Retinal pigment epithelial cell (primary cell): ENCODE measurements at regions not wholly inside any gene's neighbourhood (a gene's known extent, or its start where the extent isn't known, plus 50 kb on each side); places are given as distances from the start of the nearest gene placed in this dataset.

ENCODE experiments used
- DNase-seq: peaks from one replicate; pipeline ENCODE4 v3.0.0-alpha.2; 2010; ENCODE audit warnings: low read depth
- H3K4me3 ChIP-seq: 2 replicates; pipeline ENCODE4 v1.5.1; 2011; ENCODE audit warnings: mild to moderate bottlenecking, low read length, control low read depth, moderate library complexity
- CTCF ChIP-seq: conservative IDR thresholded peaks from 2 replicates; pipeline ENCODE4 v1.5.1; 2011; ENCODE audit warnings: low read depth, low read length, control low read depth, inconsistent platforms

- TF ChIP-seq CTCF = no peak
- no peak overlapping the region for H3K4me3 ChIP-seq
- DNase-seq = no peak
Measured at GRCh38 chr4:14620567-14621141, 381.6 kb upstream of the CPEB2 start.

- TF ChIP-seq CTCF = no peak
- no peak overlapping the region for H3K4me3 ChIP-seq
- no peak for DNase-seq
Measured at GRCh38 chr4:14621731-14622463, 380.4 kb upstream of the CPEB2 start.

GRCh38 chr4:14627038-14627437 lies 375.2 kb upstream of the CPEB2 start:
- no peak for TF ChIP-seq CTCF
- H3K4me3 ChIP-seq = no peak overlapping the region
- DNase-seq = peak; percentile 43

GRCh38 chr4:14631806-14632440 lies 370.4 kb upstream of the CPEB2 start:
- DNase-seq = no peak
- H3K4me3 ChIP-seq = no peak overlapping the region
- no peak for TF ChIP-seq CTCF

- no peak for TF ChIP-seq CTCF
- H3K4me3 ChIP-seq = no peak overlapping the region
- DNase-seq = no peak
Measured at GRCh38 chr4:14636563-14636962, 365.7 kb upstream of the CPEB2 start.

- no peak for TF ChIP-seq CTCF
- DNase-seq = no peak
- H3K4me3 ChIP-seq = no peak overlapping the region
Measured at GRCh38 chr4:14640476-14640875, 361.8 kb upstream of the CPEB2 start.

- TF ChIP-seq CTCF = no peak
- H3K4me3 ChIP-seq = no peak overlapping the region
- DNase-seq = no peak
Measured at GRCh38 chr4:14641871-14642270, 360.4 kb upstream of the CPEB2 start.
